ENCODE measurements at regions not wholly inside any gene's neighbourhood (a gene's known extent, or its start where the extent isn't known, plus 50 kb on each side); places are given as distances from the start of the nearest gene placed in this dataset.

DNA sequence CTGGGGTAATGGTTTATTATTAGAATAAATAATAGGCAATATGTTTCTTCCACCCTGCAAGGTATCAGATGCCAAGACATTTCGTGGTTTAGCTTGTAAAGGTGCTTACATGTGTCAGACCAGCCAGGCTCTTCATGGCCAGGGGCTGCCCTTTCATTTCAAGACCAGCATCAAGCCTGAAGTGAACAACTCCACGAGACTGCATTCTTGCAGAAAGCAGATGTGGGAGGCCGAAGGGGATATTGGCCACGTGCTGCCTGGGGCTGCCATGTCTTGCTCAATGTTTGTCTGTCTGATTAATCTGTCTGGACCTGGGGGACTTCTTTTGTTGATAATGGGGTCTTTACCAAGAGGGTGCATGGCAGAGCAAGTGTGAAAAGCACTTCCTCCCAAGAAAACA lies 294.2 kb upstream of the RBFOX1 start:
- TF ChIP-seq POLR2AphosphoS5 (IDR thresholded peaks at IDR 0.05; ENCODE audit: borderline replicate concordance, low read depth, low read length): no peak
- no peak for TF ChIP-seq EZH2 (IDR thresholded peaks at IDR 0.05)

Data from SK-N-MC (cell line).